GM12874 (cell line): ENCODE measurements at regions not wholly inside any gene's neighbourhood (a gene's known extent, or its start where the extent isn't known, plus 50 kb on each side); places are given as distances from the start of the nearest gene placed in this dataset.

Source experiments
- CTCF ChIP-seq: IDR thresholded peaks from 2 replicates; pipeline ENCODE4 v1.5.1; 2011; ENCODE audit warnings: low read depth, mild to moderate bottlenecking, control low read depth, low read length, moderate library complexity; ENCODE audit not compliant: insufficient read depth

GRCh38 chr15:81856001-81856633, 189.7 kb downstream of the MEX3B start:
- no peak for TF ChIP-seq CTCF

- no peak for TF ChIP-seq CTCF
Measured at GRCh38 chr15:81853150-81853748, 192.6 kb downstream of the MEX3B start.

GRCh38 chr15:81852411-81853149, 193.2 kb downstream of the MEX3B start:
- no peak for TF ChIP-seq CTCF

- TF ChIP-seq CTCF: no peak
Measured at GRCh38 chr15:81851757-81852156, 194.1 kb downstream of the MEX3B start.

DNA sequence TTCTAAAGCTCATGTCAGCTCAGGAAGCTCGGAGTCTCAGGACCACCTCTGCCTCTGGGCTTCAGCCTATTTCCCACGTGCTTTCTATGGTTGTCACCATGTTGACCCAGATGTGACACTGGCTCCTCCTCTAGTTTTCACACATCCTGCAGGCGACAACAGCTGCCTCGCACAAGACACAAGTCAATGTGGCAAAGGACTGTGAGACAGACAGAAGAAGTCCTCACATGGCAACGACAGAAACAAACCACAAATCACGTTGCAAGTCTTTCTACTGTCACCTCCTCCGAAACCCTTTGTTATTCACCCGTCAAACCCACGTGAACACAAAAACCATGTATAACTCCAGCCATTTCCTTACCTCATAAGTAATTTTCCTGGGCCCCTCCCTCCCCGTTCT, 194.5 kb downstream of the MEX3B start:
- TF ChIP-seq CTCF: no peak

GRCh38 chr15:81849289-81849688, 196.5 kb downstream of the MEX3B start:
- TF ChIP-seq CTCF: no peak

- TF ChIP-seq CTCF: no peak
Measured at GRCh38 chr15:81848701-81849100, 197.1 kb downstream of the MEX3B start.
